ENCODE measurements at regions not wholly inside any gene's neighbourhood (a gene's known extent, or its start where the extent isn't known, plus 50 kb on each side); places are given as distances from the start of the nearest gene placed in this dataset.

GRCh38 chr13:74005320-74006157 lies 128.7 kb downstream of the KLF12 start:
- DNase-seq (ENCODE audit: low read depth in 2 of 3, low spot score in 2 of 3): no peak

GRCh38 chr13:74004109-74004508 lies 130.1 kb downstream of the KLF12 start:
- DNase-seq (ENCODE audit: low read depth in 2 of 3, low spot score in 2 of 3): no peak

- no peak for DNase-seq (ENCODE audit: low read depth in 2 of 3, low spot score in 2 of 3)
Observed at GRCh38 chr13:74003374-74003773, 130.8 kb downstream of the KLF12 start.

- no peak for DNase-seq (ENCODE audit: low read depth in 2 of 3, low spot score in 2 of 3)
Observed at GRCh38 chr13:74000876-74001275, 133.3 kb downstream of the KLF12 start.

- no peak for DNase-seq (ENCODE audit: low read depth in 2 of 3, low spot score in 2 of 3)
Observed at GRCh38 chr13:73998631-73999030, 135.6 kb downstream of the KLF12 start.

- no peak for DNase-seq (ENCODE audit: low read depth in 2 of 3, low spot score in 2 of 3)
Observed at GRCh38 chr13:73997964-73998363, 136.2 kb downstream of the KLF12 start.

GRCh38 chr13:73996569-73996968 lies 137.6 kb downstream of the KLF12 start:
- DNase-seq (ENCODE audit: low read depth in 2 of 3, low spot score in 2 of 3): no peak

GRCh38 chr13:73995736-73996135 lies 138.5 kb downstream of the KLF12 start:
- no peak for DNase-seq (ENCODE audit: low read depth in 2 of 3, low spot score in 2 of 3)

GRCh38 chr13:73993661-73994060 lies 140.5 kb downstream of the KLF12 start:
- DNase-seq (ENCODE audit: low read depth in 2 of 3, low spot score in 2 of 3): no peak

GRCh38 chr13:73991884-73992283 lies 142.3 kb downstream of the KLF12 start:
- DNase-seq (ENCODE audit: low read depth in 2 of 3, low spot score in 2 of 3): no peak

GRCh38 chr13:73991384-73991783 lies 142.8 kb downstream of the KLF12 start:
- DNase-seq (ENCODE audit: low read depth in 2 of 3, low spot score in 2 of 3): peak in 1 of 3 donors; percentile 17

- no peak for DNase-seq (ENCODE audit: low read depth in 2 of 3, low spot score in 2 of 3)
Observed at GRCh38 chr13:73989244-73989843, 144.9 kb downstream of the KLF12 start.

GRCh38 chr13:73988461-73988860 lies 145.7 kb downstream of the KLF12 start:
- no peak for DNase-seq (ENCODE audit: low read depth in 2 of 3, low spot score in 2 of 3)

GRCh38 chr13:73987618-73988017 lies 146.6 kb downstream of the KLF12 start:
- no peak for DNase-seq (ENCODE audit: low read depth in 2 of 3, low spot score in 2 of 3)

- DNase-seq (ENCODE audit: low read depth in 2 of 3, low spot score in 2 of 3): no peak
Observed at GRCh38 chr13:73985783-73986182, 148.4 kb downstream of the KLF12 start.

GRCh38 chr13:73984949-73985691 lies 149.1 kb downstream of the KLF12 start:
- peak in 1 of 3 donors; percentile 58 for DNase-seq (ENCODE audit: low read depth in 2 of 3, low spot score in 2 of 3)

- DNase-seq (ENCODE audit: low read depth in 2 of 3, low spot score in 2 of 3): no peak
Observed at GRCh38 chr13:73984201-73984600, 150.0 kb downstream of the KLF12 start.

- no peak for DNase-seq (ENCODE audit: low read depth in 2 of 3, low spot score in 2 of 3)
Observed at GRCh38 chr13:73983109-73983508, 151.1 kb downstream of the KLF12 start.

GRCh38 chr13:73981595-73981994 lies 152.6 kb downstream of the KLF12 start:
- no peak for DNase-seq (ENCODE audit: low read depth in 2 of 3, low spot score in 2 of 3)

- DNase-seq (ENCODE audit: low read depth in 2 of 3, low spot score in 2 of 3): no peak
Observed at GRCh38 chr13:73975767-73976166, 158.4 kb downstream of the KLF12 start.

GRCh38 chr13:73974051-73974450 lies 160.2 kb downstream of the KLF12 start:
- no peak for DNase-seq (ENCODE audit: low read depth in 2 of 3, low spot score in 2 of 3)

GRCh38 chr13:73973156-73973555 lies 161.0 kb downstream of the KLF12 start:
- DNase-seq (ENCODE audit: low read depth in 2 of 3, low spot score in 2 of 3): no peak
